ENCODE measurements at regions not wholly inside any gene's neighbourhood (a gene's known extent, or its start where the extent isn't known, plus 50 kb on each side); places are given as distances from the start of the nearest gene placed in this dataset.
"Not testable (repeated sequence)": the region's sequence is repeated elsewhere in the genome, so short reads cannot be mapped to it uniquely, and the experiment has no call there.

GRCh38 chr1:5191470-5191869 lies 537.1 kb downstream of the AJAP1 start:
- no peak for DNase-seq

DNA sequence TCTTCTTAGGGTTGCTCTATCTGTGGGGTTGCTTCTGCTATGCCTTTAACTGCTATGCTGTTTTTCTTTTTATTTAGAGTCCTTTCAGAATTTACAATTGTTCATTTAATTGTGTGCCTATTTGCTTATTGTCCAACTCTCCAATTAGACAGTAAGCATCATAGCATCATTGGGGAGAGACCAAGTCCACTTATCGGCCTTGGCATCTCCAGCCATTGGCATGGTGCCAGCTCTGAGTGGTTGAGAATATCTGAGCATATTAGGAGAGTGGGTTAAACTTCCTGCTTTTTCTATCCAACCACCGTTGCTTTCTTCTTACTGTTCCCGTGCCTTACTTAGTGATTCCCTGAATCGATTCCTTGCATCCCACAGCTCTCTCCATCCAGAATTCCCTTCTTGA lies 535.0 kb downstream of the AJAP1 start:
- no peak for DNase-seq

GRCh38 chr1:5165762-5166161 lies 511.4 kb downstream of the AJAP1 start:
- no peak for DNase-seq

DNA sequence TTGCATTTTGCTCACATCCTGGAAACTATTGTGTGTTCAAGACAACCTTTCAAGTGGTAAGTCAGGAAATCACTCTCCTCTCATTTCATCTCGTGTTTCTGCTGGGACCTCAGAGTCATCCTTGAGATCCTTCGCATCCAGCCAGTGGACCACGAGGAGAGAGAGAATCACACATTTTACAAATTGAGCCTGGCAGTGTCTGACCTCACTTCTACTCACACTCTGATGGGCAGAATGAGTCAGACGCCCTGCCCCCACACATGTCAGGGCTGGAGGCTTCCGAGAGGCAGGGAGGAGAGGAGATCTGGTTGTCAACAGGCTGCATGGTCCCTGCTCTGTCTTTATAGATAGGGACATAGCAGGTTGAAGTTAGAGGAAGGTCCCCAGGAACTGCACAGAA lies 509.7 kb downstream of the AJAP1 start:
- DNase-seq, result no peak

DNA sequence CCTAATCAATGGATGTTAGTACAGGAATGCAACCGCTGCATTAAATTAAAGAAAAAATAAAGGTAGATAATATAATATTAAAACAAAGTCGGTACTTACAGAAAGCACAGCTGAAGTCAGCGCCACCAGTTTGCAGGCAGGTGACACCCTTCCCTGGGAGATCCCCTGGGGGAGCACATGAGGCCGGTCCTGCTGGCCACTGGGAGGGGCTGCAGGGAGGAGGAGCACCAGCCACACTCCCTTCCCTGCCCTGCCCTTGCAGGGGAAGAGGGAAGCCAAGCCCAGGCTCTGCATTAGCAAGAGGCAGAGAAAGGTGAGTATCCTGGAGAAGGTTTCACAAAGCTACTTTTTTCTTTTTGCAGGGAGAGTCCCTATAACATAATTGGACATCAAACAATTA lies 507.0 kb downstream of the AJAP1 start:
- DNase-seq, result no peak

DNA sequence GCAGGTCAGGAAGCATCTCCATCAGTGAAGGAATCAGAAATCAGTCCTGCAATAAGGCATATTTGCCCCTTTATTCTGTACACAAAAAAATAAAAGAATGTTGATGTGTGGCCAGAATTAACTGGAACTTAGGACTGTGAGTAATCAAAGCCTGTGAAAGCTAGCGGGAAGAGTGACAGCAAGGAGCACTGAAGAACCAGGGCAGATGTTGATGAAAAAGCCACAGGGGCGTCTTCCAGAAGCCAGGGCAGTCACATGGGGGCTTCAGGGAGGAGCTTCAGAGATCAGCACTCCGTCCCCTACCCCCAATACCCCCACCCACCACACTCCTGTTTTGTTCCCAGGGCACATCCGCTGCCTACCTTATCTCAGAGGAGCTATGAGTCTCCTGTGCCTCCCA lies 502.8 kb downstream of the AJAP1 start:
- no peak for DNase-seq

DNA sequence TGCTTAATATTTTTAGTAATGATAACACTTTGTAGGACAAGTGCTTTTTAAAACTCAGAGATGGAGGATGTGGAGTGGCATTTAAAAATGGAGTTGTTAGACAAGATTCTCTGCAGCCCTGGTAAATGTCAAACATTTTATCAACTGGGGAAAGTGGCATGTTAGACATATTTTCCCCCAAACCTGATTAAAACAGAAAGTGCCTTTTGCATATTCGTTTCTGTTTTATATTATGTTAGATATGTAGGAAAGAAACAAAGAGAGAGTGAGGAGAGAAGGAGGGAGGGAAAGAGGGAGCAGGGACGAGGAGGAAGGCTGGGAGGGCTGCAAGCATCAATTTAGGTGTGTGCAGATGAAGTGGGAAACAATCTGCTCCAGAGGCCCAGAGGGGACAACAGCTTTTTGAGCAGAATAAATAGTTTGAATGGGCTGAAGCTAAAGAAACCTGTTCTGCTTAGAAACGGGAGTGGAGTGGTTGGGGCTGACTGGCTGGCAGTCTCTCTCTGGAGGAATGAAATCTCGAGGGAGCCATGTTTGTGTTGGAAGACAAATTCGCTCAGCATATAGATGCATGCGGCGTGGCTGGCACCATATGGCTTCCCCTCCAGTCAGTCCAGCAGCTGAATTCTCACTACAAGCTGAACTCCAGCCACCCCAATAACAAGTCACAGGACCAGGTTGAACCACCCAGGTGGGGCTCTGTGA lies 502.2 kb downstream of the AJAP1 start:
- DNase-seq, result no peak

- DNase-seq, result no peak
These were observed 497.1 kb downstream of the AJAP1 start for GRCh38 chr1:5151511-5151910.

GRCh38 chr1:5150191-5150590 lies 495.8 kb downstream of the AJAP1 start:
- no peak for DNase-seq

DNA sequence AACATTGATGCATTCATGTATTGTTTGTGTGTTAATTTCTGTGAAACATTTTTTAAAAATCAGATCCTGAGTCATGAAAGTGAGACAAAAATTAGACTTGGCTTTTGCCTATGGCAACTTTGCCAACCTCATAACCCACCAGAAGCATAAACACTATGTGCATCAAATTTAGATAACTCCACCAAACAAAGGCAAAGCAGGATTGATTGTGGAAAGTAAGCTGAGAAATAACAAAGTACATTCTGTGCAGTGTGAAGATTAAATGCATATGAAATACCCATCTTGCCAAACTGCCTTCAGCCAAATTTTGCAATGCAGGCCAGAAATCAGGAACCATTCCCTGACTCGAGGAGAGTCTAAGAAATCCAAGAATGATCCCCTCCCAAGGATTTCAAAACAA lies 493.4 kb downstream of the AJAP1 start:
- no peak for DNase-seq

- DNase-seq, result no peak
These were observed 488.0 kb downstream of the AJAP1 start for GRCh38 chr1:5142389-5142788.

GRCh38 chr1:5141750-5142149 lies 487.3 kb downstream of the AJAP1 start:
- DNase-seq, result no peak

DNA sequence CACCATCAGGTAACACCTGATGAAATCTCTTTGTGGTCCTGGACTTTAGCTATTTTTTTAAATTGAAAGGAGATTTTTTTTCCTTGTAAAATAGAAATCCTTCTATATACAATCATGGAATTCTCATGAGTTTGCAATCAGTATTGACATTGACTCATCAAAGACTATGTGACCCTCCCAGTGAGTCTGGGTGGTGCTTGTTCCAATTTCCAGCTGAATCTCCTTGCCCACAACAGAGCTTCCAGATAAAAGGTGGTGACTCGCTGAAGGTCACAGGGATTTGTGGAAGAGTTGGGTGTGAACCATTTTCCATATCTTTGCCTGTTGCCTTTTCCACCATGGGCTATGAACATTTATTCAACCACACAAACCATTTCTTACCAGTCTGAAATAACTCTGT lies 486.6 kb downstream of the AJAP1 start:
- DNase-seq, result no peak

DNA sequence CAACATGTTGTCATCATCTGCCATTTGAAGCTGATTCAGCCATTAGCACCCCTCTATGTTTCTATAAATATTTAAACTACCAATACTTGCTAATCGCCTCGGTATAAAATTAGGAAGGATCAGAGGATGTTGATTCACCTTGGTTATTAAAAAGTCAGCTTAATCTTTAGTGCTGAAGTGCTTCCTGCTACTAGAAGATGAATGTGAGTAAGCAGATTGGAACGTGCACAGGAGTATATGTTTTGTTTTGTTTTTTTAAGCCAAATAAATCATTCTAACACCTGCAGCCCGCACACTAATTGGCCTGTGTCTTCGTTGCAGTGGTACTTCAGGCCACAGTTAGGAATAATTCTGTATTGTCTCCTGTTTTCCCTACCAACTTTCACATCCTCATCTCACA lies 485.7 kb downstream of the AJAP1 start:
- DNase-seq, result no peak

DNA sequence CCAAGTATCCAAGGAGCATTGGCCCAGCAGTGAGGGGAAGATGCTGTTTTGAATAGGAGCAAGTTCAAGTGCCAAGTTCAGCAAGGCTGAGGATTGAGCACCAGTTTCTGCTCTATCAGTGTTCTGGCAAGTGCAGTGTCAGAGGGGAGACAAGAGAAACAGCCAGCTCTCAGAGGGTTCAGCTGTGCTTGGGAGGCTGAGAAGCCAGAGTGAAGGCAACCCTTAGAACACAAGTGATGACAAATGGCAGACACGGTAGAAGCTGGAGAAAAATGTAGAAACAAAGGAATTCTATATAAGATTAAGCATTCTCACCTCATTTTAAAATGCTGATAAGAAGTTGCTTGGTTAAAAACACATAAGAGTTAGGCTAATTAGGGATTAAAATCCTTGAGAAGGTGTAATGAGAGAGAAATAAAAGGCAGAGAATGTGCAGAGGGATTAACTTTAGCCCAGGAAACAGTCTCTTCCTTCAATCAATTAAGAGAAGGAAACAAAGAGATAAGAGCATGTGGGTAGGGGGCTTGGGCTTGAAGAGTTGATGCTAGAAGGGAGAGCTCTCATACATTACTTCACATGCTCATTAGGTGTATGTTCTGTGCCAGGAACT lies 475.4 kb downstream of the AJAP1 start:
- no peak for DNase-seq

DNA sequence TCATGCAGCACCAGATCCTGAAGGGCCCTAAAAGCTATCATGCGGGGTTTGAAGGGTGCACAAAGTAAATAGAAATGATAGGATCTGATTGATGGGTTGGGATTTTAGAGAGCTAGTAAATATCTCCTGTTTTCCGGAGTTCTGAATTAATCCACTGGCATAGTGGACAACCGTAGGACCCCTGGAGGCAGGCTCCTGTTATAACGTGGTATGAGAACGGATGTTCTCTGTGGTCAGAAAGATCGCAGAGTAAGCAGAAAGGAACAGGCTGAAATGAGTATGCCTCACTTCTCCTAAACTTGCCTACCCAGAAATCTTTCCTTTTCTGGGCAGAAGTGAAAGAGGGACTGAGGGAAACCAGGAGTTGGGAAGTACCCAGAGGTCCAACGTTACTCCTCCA lies 470.8 kb downstream of the AJAP1 start:
- DNase-seq, result no peak

DNA sequence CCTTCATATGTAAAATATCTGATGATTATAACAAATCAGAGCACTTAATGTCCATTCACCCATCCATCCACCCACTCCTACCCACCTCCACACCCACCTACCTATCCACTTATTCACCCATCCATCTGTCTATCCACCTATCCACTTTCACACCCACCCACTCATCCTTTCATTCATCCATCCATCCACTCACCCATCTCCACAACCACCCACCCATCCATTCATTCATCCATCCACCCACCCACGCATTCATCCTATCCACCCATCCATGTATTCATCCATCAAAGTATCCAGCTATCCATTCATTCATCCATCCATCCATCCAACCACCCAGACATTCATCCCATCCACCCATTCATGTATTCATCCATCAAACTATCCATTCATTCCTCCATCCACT lies 466.1 kb downstream of the AJAP1 start:
- no peak for DNase-seq

GRCh38 chr1:5119366-5120234 lies 465.2 kb downstream of the AJAP1 start:
- no peak for DNase-seq

DNA sequence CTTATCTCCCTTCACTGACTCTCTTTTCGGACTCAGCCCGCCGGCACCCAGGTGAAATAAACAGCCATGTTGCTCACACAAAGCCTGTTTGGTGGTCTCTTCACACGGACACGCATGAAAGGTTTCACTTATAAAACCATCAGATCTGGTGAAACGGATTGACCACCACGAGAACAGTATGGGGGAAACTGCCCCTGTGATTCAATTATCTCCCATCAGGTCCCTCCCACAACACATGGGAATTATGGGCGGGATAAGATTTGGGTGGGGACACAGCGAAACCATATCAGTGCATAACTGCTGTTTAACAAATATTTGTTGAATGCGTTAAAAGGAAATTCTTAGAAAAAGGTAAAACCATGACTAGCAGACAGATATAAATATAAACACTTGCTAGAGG lies 464.4 kb downstream of the AJAP1 start:
- DNase-seq, result not testable (repeated sequence)

- DNase-seq, result not testable (repeated sequence)
These were observed 463.9 kb downstream of the AJAP1 start for GRCh38 chr1:5118292-5118691.

- no peak for DNase-seq
These were observed 457.2 kb downstream of the AJAP1 start for GRCh38 chr1:5111581-5111980.

GRCh38 chr1:5110508-5110907 lies 456.1 kb downstream of the AJAP1 start:
- DNase-seq, result no peak

GRCh38 chr1:5109633-5110032 lies 455.2 kb downstream of the AJAP1 start:
- DNase-seq, result no peak

- DNase-seq, result no peak
These were observed 454.3 kb downstream of the AJAP1 start for GRCh38 chr1:5108740-5109139.

All from NCI-H1694 treated with DMSO at 0.1 percent for 48 hours (cell line).